ENCODE measurements at regions not wholly inside any gene's neighbourhood (a gene's known extent, or its start where the extent isn't known, plus 50 kb on each side); places are given as distances from the start of the nearest gene placed in this dataset.
"Not testable (repeated sequence)": the region's sequence is repeated elsewhere in the genome, so short reads cannot be mapped to it uniquely, and the experiment has no call there.

DNA sequence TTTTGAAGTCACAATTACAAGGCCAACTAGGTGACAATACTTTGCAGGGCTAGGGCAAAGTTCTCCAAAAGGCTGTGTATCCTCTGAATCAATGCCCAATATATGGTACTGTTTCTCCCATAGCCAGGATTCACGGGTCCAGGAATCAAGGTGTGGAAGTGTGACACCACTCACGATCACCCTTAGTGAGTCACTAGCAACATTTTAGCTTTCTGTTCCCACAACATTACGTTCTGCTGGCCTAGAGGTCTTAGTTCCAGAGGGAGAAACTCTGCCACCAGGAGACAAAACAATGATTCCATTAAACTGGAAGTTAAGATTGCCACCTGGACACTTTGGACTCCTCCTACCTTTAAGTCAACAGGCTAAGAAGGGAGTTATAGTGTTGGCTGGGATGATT lies 88.5 kb upstream of the RANBP6 start:
- H2BK20ac ChIP-seq (ENCODE audit: low read length); H3K4me3 ChIP-seq (ENCODE audit: extremely low read depth in 1 of 4, insufficient read depth in 2 of 4, low read depth in 3 of 4, low read length in 4 of 4); H3K4me1 ChIP-seq (replicated peaks in 1 of 4; ENCODE audit: control insufficient read depth in 3 of 4, insufficient read depth in 4 of 4, low read length in 3 of 4); H2BK120ac ChIP-seq (replicated peaks; ENCODE audit: low read depth, low read length); H4K91ac ChIP-seq (replicated peaks; ENCODE audit: insufficient read length, low read length); H2AK5ac ChIP-seq (ENCODE audit: low read depth, low read length); H2BK5ac ChIP-seq (ENCODE audit: low read depth, low read length); H3K27ac ChIP-seq (ENCODE audit: low read depth, low read length); H3K9me3 ChIP-seq (ENCODE audit: insufficient read depth in 2 of 2, low read depth in 1 of 2, low read length in 1 of 2); H2AFZ ChIP-seq (ENCODE audit: low read length); H3K23me2 ChIP-seq (ENCODE audit: low read depth, low read length); CTCF ChIA-PET (ENCODE audit: partially characterized antibody); H4K8ac ChIP-seq (ENCODE audit: extremely low read depth, insufficient read depth, low read length); FAIRE-seq; H3K79me2 ChIP-seq (ENCODE audit: control insufficient read depth in 1 of 2, insufficient read depth in 2 of 2, low read length in 2 of 2); H3K56ac ChIP-seq (replicated peaks; ENCODE audit: insufficient read length, low read depth, low read length); H4K20me1 ChIP-seq (replicated peaks in 1 of 2; ENCODE audit: control insufficient read depth in 1 of 2, insufficient read depth in 2 of 2, low read length in 2 of 2); H3K4ac ChIP-seq (replicated peaks; ENCODE audit: insufficient read length, low read depth, low read length); H3K14ac ChIP-seq (ENCODE audit: insufficient read length); H3K27me3 ChIP-seq (replicated peaks in 1 of 4; ENCODE audit: control insufficient read depth in 3 of 4, extremely low read depth in 1 of 4, insufficient read depth in 3 of 4, low read length in 3 of 4); H2BK15ac ChIP-seq (ENCODE audit: low read length); H3K18ac ChIP-seq (ENCODE audit: extremely low read depth, low read length); H2BK12ac ChIP-seq (ENCODE audit: low read depth, low read length); H3K23ac ChIP-seq (ENCODE audit: insufficient read length); H3K9ac ChIP-seq (replicated peaks in 1 of 4; ENCODE audit: extremely low read depth in 1 of 4, low read depth in 3 of 4, low read length in 3 of 4); H3K36me3 ChIP-seq (ENCODE audit: control insufficient read depth in 2 of 4, insufficient read depth in 4 of 4, low read length in 3 of 4); DNase-seq (ENCODE audit: low read depth in 1 of 2, low spot score in 2 of 2); H3K79me1 ChIP-seq (ENCODE audit: low read depth, low read length); H3K4me2 ChIP-seq (ENCODE audit: insufficient read depth in 1 of 2, low read depth in 2 of 2, low read length in 2 of 2); H4K5ac ChIP-seq (ENCODE audit: insufficient read length, low read depth, low read length); POLR2A ChIA-PET (ENCODE audit: partially characterized antibody): not testable (repeated sequence)
- 88% methylated on average over 3 of the region's 3 CpGs; no CpG with 5 or more reads in 1 of the 2 experiments for WGBS, 2 experiments (ENCODE audit: extremely low coverage in 1 of 2, insufficient coverage in 1 of 2, insufficient read length in 1 of 2, insufficient replicate concordance in 2 of 2, low coverage in 1 of 2, low lambda C conversion rate in 2 of 2, missing lambda C conversion rate in 1 of 2)

- POLR2A ChIA-PET (ENCODE audit: partially characterized antibody); H2BK15ac ChIP-seq (ENCODE audit: low read length); CTCF ChIA-PET (ENCODE audit: partially characterized antibody); H4K20me1 ChIP-seq (replicated peaks in 1 of 2; ENCODE audit: control insufficient read depth in 1 of 2, insufficient read depth in 2 of 2, low read length in 2 of 2); H2BK5ac ChIP-seq (ENCODE audit: low read depth, low read length); H2AK5ac ChIP-seq (ENCODE audit: low read depth, low read length); H3K36me3 ChIP-seq (ENCODE audit: control insufficient read depth in 2 of 4, insufficient read depth in 4 of 4, low read length in 3 of 4); H3K9me3 ChIP-seq (ENCODE audit: insufficient read depth in 2 of 2, low read depth in 1 of 2, low read length in 1 of 2); H2BK12ac ChIP-seq (ENCODE audit: low read depth, low read length); H3K9ac ChIP-seq (replicated peaks in 1 of 4; ENCODE audit: extremely low read depth in 1 of 4, low read depth in 3 of 4, low read length in 3 of 4); H3K4me3 ChIP-seq (ENCODE audit: extremely low read depth in 1 of 4, insufficient read depth in 2 of 4, low read depth in 3 of 4, low read length in 4 of 4); FAIRE-seq; H3K14ac ChIP-seq (ENCODE audit: insufficient read length); H3K4me2 ChIP-seq (ENCODE audit: insufficient read depth in 1 of 2, low read depth in 2 of 2, low read length in 2 of 2); H3K18ac ChIP-seq (ENCODE audit: extremely low read depth, low read length); H3K79me1 ChIP-seq (ENCODE audit: low read depth, low read length); H3K27me3 ChIP-seq (replicated peaks in 1 of 4; ENCODE audit: control insufficient read depth in 3 of 4, extremely low read depth in 1 of 4, insufficient read depth in 3 of 4, low read length in 3 of 4); DNase-seq (ENCODE audit: low read depth in 1 of 2, low spot score in 2 of 2); H3K4ac ChIP-seq (replicated peaks; ENCODE audit: insufficient read length, low read depth, low read length); H3K79me2 ChIP-seq (ENCODE audit: control insufficient read depth in 1 of 2, insufficient read depth in 2 of 2, low read length in 2 of 2); H2AFZ ChIP-seq (ENCODE audit: low read length); H2BK20ac ChIP-seq (ENCODE audit: low read length); H3K23me2 ChIP-seq (ENCODE audit: low read depth, low read length); H2BK120ac ChIP-seq (replicated peaks; ENCODE audit: low read depth, low read length); H3K4me1 ChIP-seq (replicated peaks in 1 of 4; ENCODE audit: control insufficient read depth in 3 of 4, insufficient read depth in 4 of 4, low read length in 3 of 4); H4K91ac ChIP-seq (replicated peaks; ENCODE audit: insufficient read length, low read length); H4K5ac ChIP-seq (ENCODE audit: insufficient read length, low read depth, low read length); H3K56ac ChIP-seq (replicated peaks; ENCODE audit: insufficient read length, low read depth, low read length); H4K8ac ChIP-seq (ENCODE audit: extremely low read depth, insufficient read depth, low read length); H3K23ac ChIP-seq (ENCODE audit: insufficient read length); H3K27ac ChIP-seq (ENCODE audit: low read depth, low read length): not testable (repeated sequence)
- 94% methylated on average over 4 of the region's 4 CpGs; no CpG with 5 or more reads in 1 of the 2 experiments for WGBS, 2 experiments (ENCODE audit: extremely low coverage in 1 of 2, insufficient coverage in 1 of 2, insufficient read length in 1 of 2, insufficient replicate concordance in 2 of 2, low coverage in 1 of 2, low lambda C conversion rate in 2 of 2, missing lambda C conversion rate in 1 of 2)
Observed at GRCh38 chr9:6102336-6102987, 87.0 kb upstream of the RANBP6 start.

Measured in H1 (cell line).